GM10248 (cell line): ENCODE measurements at regions not wholly inside any gene's neighbourhood (a gene's known extent, or its start where the extent isn't known, plus 50 kb on each side); places are given as distances from the start of the nearest gene placed in this dataset.

Source experiments
- CTCF ChIA-PET: fragments of 300-600 bp; sonication (Branson Sonifier 250); formaldehyde crosslinking; extraction: SDS; loops from one replicate; lab custom pipeline; 2021; ENCODE audit warnings: antibody characterized with exemption; lab: Yijun Ruan, JAX
- POLR2A ChIA-PET: fragments of 350-650 bp; sonication (Branson Sonifier 250); formaldehyde crosslinking; extraction: SDS; loops from one replicate; lab custom pipeline; 2020; ENCODE audit warnings: antibody characterized with exemption; lab: Yijun Ruan, JAX
- DNase-seq: peaks from one replicate; pipeline ENCODE4 v3.0.0; 2012; ENCODE audit errors: extremely low spot score
- TF ChIP-seq, protein P1 (sequence below): IDR thresholded peaks from 2 replicates; pipeline ENCODE4 v1.5.1; 2012; ENCODE audit warnings: mild to moderate bottlenecking, low read depth; ENCODE audit errors: extremely low read depth, missing control alignments, control extremely low read depth

DNA sequence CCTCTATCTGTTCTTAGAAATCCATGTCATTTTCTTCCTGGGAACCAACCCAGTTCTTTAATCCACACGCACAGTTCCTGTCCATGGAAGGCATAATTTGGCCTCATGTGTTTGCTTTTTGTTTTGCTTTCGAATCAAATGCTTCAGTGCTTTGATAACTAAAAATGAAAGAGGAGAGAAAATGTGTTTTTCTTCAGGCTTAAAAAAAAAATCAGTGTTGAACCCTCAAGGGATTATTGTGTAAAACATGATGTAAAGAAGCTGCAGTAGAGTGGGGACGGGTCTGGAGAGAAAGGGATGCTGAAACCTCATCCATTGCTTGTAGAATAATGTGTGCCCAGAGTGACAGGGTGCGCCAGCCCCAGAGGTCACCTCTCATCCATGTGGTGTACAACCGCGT lies 197.5 kb upstream of the JARID2 start:
- ChIA-PET CTCF (no interaction called here), POLR2A (no interaction called here)
- TF ChIP-seq, protein P1, sequence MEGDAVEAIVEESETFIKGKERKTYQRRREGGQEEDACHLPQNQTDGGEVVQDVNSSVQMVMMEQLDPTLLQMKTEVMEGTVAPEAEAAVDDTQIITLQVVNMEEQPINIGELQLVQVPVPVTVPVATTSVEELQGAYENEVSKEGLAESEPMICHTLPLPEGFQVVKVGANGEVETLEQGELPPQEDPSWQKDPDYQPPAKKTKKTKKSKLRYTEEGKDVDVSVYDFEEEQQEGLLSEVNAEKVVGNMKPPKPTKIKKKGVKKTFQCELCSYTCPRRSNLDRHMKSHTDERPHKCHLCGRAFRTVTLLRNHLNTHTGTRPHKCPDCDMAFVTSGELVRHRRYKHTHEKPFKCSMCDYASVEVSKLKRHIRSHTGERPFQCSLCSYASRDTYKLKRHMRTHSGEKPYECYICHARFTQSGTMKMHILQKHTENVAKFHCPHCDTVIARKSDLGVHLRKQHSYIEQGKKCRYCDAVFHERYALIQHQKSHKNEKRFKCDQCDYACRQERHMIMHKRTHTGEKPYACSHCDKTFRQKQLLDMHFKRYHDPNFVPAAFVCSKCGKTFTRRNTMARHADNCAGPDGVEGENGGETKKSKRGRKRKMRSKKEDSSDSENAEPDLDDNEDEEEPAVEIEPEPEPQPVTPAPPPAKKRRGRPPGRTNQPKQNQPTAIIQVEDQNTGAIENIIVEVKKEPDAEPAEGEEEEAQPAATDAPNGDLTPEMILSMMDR = no peak
- peak; percentile 36 for DNase-seq

DNA sequence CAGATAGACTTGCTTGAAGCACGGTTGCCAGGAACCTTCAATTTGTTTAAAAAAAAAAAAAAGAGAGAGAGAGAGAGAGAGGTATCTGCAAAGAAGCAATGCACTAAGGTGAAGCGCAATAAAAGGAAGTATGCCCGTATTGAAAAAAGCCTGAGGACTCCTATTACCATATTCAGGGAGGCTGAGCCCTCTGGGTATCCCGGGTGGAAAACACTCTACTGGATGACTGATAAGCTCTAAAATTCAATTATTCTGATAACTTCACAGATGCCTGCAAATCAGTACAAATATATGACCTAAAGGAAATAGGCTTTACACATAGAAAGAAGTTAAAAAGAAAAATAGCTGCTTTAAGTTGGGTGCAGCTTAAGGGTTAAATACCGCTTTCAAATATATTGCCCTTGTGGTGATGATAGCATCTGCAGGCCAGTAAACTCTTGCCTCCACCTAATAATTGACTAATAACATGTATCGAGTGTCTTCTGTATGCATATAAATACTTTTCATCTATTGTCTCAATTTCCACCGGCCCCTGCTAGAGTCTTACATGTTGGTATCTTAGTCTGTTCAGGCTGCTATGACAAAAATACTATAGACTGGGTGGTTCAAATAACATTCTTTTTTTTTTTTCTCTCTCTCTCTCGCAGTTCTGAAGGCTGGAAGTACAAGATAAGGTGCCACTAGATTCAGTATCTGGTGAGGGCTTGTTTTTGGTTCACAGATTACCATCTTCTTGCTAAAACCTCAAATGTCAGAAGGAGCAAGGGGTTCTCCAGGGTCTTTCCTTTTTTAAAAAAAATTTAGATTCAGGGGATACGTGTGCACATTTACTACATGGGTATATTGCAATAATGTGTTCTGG lies 187.4 kb upstream of the JARID2 start:
- no peak for DNase-seq
- TF ChIP-seq, protein P1 = no peak
- POLR2A ChIA-PET = no interaction called here
- CTCF ChIA-PET = interaction anchor here (0.6 to 1.2 kb wide), 3 partner anchors 9 to 98 kb away, joined by 3 read pairs; no protein-coding TSS in a partner anchor

DNA sequence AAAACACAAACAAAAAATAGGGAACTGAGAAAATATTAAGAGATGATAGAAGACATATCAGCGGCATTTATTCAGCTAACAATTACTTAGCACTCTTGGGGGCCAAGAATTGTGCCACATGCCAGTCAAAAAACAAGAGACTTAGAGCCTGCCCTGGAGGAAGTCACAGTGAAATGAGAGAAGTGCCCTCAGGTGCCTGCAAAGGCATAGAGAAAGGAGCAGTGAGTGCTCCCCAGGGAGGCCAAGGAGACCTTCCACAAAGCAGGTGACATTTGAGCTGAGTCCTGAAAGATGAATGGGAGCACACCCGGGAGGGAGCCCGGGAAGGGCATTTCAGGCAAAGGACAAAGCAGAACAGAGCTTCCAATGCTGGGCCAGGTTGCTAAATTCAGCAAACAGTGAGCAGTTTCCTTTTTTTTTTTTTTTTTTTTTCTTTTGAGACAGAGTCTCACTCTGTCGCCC lies 184.7 kb upstream of the JARID2 start:
- DNase-seq = no peak
- TF ChIP-seq, protein P1 = no peak
- ChIA-PET CTCF (no interaction called here), POLR2A (no interaction called here)

DNA sequence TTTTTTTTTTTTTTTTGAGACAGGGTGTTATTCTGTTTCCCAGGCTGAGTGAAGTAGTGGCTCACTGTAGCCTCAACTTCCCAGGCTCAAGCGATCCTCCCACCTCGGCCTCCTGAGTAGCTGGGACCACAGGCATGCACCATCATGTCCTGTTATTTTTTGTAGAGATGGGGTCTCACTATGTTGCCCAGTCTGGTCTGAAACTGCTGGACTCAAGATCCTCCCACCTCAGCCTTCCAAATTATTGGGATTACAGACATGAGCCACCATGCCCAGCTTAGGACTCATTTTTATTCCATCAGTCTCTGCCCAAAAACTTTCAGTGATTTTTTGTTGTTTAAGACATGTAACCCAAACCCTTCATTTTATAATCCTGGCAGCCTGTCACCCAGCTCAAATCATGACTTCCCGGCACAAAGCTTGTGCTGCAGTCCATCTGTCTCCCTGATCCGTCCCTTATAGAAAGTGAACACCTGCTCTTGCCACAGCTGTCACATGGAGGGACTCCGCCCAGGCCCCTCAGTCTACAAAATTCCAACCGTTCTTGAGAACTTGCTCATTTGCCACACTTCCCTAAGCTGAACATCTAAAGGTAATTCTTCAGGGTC lies 183.9 kb upstream of the JARID2 start:
- TF ChIP-seq, protein P1 = no peak
- CTCF ChIA-PET = no interaction called here
- POLR2A ChIA-PET = no interaction called here
- no peak for DNase-seq

DNA sequence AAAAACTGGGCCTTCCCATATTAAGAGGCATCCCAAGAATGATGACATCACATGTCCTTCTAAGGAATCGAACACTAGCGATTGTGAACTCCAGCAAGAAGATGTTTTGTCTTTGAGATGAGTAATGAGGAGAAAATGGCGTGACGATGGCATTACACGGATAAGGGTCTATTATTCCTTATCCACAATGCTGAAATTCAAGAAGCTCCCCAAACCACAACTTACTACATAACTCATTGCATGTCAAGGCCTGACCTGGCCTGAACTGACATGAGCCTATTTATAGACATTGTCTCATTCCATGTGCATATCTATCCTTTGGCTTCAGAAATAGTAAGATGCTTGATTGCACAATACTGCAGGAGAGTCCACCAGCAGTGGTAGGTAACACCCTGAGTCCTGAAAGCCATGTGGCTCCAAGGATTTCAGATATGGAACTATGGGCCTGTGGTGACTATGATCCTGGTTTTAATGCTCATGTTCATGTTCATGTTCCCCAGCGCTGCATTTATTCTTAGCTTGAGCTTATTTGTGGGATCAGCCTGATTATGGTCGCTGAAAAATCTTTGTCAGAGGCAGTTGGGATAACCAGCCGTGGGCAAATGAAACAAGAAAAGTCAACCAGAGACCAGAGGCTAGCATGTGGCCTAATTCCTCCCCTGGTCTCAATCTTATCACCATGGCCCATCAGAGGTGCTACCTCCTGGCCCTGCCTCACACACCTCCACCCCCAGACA lies 183.2 kb upstream of the JARID2 start:
- ChIA-PET POLR2A (no interaction called here), CTCF (interaction anchor here (1.0 kb wide), 1 partner anchor 13 kb away, joined by 3 read pairs; no protein-coding TSS in a partner anchor)
- TF ChIP-seq, protein P1 = no peak
- no peak for DNase-seq

DNA sequence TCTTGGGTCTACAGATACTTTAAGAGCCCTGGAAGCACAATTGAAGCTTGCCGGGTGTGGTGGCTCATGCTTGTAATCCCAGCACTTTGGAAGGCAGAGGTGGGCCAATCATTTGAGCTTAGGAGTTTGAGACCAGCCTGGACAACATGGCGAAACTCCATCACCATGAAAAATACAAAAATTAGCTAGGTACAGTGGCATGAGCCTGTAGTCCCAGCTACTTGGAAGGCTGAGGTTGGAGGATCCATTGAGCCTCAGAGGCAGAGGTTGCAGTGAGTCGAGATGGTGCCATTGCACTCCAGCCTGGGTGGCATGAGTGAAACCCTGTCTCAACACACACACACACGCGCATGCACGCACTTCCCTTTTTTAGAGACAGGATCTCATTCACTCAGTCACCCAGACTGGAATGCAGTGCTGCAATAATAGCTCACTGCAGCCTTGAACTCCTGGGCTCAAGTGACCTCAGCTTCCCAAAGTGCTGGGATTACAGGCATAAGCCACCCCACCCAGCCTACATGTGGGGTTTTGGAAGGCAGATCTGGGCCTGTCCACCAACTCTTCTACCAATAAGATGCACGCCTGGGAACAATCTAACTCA lies 182.5 kb upstream of the JARID2 start:
- DNase-seq = no peak

More for the DNA sequence above, 182.5 kb upstream of the JARID2 start:
- CTCF ChIA-PET = interaction anchor here (1.0 kb wide), 1 partner anchor 13 kb away, joined by 3 read pairs; no protein-coding TSS in a partner anchor
- POLR2A ChIA-PET = no interaction called here
- TF ChIP-seq, protein P1 = no peak
